Panc1 (cell line): ENCODE measurements at regions not wholly inside any gene's neighbourhood (a gene's known extent, or its start where the extent isn't known, plus 50 kb on each side); places are given as distances from the start of the nearest gene placed in this dataset.

ENCODE experiments used
- ATAC-seq: fragments of 200-7000 bp; cut with Tn5 transposase; 2 replicates; pipeline ENCODE4 v1.9.1; 2020; ENCODE audit warnings: mild to moderate bottlenecking, moderate library complexity
- BruUV-seq: library from RNA; stranded (reverse); fragments of 400-500 nt; replicated peaks from 2 replicates; lab custom pipeline; 2021; lab: Mats Ljungman, UMichigan
- CTCF ChIA-PET: fragments of 300-600 bp; sonication (Branson Sonifier 250); formaldehyde crosslinking; loops from one replicate; lab custom pipeline; 2022; ENCODE audit warnings: antibody characterized with exemption; lab: Charles Lee
- POLR2A ChIA-PET: fragments of 300-600 bp; sonication (Branson Sonifier 250); formaldehyde crosslinking; loops from one replicate; lab custom pipeline; 2022; ENCODE audit warnings: antibody characterized with exemption; lab: Charles Lee
- DNase-seq: peaks from one replicate; pipeline ENCODE4 v3.0.0-alpha.2; 2010; ENCODE audit warnings: low read depth, low spot score
- H3K27ac ChIP-seq: 2 replicates; pipeline ENCODE4 v1.5.1; 2011; ENCODE audit warnings: mild to moderate bottlenecking, low read length, inconsistent platforms
- H3K27me3 ChIP-seq: fragments of 200-500 bp; sonication (Bioruptor generic); 2 replicates; pipeline ENCODE4 v1.6.0; 2014; ENCODE audit warnings: low read length, inconsistent platforms; ENCODE audit not compliant: control insufficient read depth, insufficient read depth
- H3K36me3 ChIP-seq: fragments of 200-500 bp; sonication (Bioruptor generic); 2 replicates; pipeline ENCODE4 v1.5.1; 2014; ENCODE audit warnings: inconsistent platforms, mild to moderate bottlenecking, low read length, moderate library complexity; ENCODE audit not compliant: control insufficient read depth, insufficient read depth
- H3K4me1 ChIP-seq: 2 replicates; pipeline ENCODE4 v1.5.1; 2011; ENCODE audit warnings: inconsistent platforms, mild to moderate bottlenecking, low read length, moderate library complexity; ENCODE audit not compliant: control insufficient read depth, insufficient read depth
- H3K4me3 ChIP-seq, 2 experiments: 2 replicates each; pipeline ENCODE4 v1.5.1; 2011 to 2012; ENCODE audit warnings: low read depth in 2 of 2, low read length in 2 of 2, mild to moderate bottlenecking in 2 of 2, inconsistent platforms in 1 of 2, moderate library complexity in 1 of 2
- H3K9me3 ChIP-seq: fragments of 200-500 bp; sonication (Bioruptor generic); 2 replicates; pipeline ENCODE4 v1.5.1; 2014; ENCODE audit warnings: low read depth, mild to moderate bottlenecking, inconsistent platforms, low read length, moderate library complexity; ENCODE audit not compliant: control insufficient read depth, insufficient read depth
- POLR2AphosphoS5 ChIP-seq: IDR thresholded peaks from 2 replicates; pipeline ENCODE4 v1.6.1; 2012; ENCODE audit warnings: mild to moderate bottlenecking, low read depth, low read length, moderate library complexity
- SIN3A ChIP-seq: IDR thresholded peaks from 2 replicates; pipeline ENCODE4 v1.6.1; 2012; ENCODE audit warnings: low read depth, mild to moderate bottlenecking, low read length, moderate library complexity, borderline replicate concordance; ENCODE audit not compliant: insufficient read depth
- TCF7L2 ChIP-seq: IDR thresholded peaks from 2 replicates; pipeline ENCODE4 v1.6.1; 2011; ENCODE audit warnings: mild to moderate bottlenecking, low read depth, low read length, inconsistent platforms
- in situ Hi-C: cut with HindIII; loops from 2 replicates; pipeline ENCODE4 v1.10.0; 2016; ENCODE audit warnings: low sequenced_read_pairs, low pct_unique_long_range_greater_than_20kb
- intact Hi-C: fragments of 100-400 bp; cut with micrococcal nuclease; formaldehyde crosslinking; loops from one replicate; pipeline ENCODE4 v1.10.0; 2022; ENCODE audit not compliant: unreplicated experiment
- TF ChIP-seq, protein P1 (sequence below), 2 experiments: IDR thresholded peaks; 2 replicates each; pipeline ENCODE4 v1.6.1; 2011 to 2012; ENCODE audit warnings: low read depth in 2 of 2, control low read depth in 1 of 2, low read length in 1 of 2, mild to moderate bottlenecking in 1 of 2, moderate library complexity in 1 of 2; ENCODE audit not compliant: insufficient read depth in 1 of 2
- TF ChIP-seq, protein P2 (sequence below): fragments of 450-650 bp; IDR thresholded peaks from 2 replicates; pipeline ENCODE4 v1.5.1; 2017; ENCODE audit warnings: mild to moderate bottlenecking

DNA sequence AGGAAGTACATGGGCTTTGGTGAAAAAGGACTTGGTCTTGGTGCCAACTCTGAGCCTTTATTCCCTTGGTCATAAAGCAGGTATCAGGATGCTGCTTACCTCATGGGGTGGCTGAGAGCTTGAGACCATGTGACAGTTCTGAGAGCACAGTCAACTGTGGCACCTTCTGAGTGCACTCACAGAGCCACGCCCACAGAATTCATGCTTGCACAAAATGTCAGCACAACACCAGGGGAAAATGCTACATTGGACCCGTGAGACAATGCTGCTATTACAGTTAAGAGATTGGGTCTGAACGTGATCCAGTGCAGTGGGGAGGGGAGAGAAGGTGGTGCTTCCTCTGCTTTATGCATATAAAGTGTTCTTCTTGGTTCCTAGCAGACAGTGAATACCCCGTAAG, 79.5 kb upstream of the SPON1 start:
- ChIA-PET CTCF (no interaction called here), POLR2A (no interaction called here)
- Histone ChIP-seq H3K27me3 (peaks cover 2% of the 10 kb centered on the region; the same call in 1 of the 2 replicates), H3K4me1 (no peaks in the 10 kb centered on the region), H3K9me3 (no peaks in the 10 kb centered on the region), H3K36me3 (no peaks in the 10 kb centered on the region), H3K27ac (no peak overlapping the region), H3K4me3 (no peak overlapping the region)
- in situ Hi-C loops = no loop called here
- BruUV-seq = no TSS peak
- TF ChIP-seq SIN3A (no peak), POLR2AphosphoS5 (no peak), TCF7L2 (no peak)
- TF ChIP-seq, protein P1, sequence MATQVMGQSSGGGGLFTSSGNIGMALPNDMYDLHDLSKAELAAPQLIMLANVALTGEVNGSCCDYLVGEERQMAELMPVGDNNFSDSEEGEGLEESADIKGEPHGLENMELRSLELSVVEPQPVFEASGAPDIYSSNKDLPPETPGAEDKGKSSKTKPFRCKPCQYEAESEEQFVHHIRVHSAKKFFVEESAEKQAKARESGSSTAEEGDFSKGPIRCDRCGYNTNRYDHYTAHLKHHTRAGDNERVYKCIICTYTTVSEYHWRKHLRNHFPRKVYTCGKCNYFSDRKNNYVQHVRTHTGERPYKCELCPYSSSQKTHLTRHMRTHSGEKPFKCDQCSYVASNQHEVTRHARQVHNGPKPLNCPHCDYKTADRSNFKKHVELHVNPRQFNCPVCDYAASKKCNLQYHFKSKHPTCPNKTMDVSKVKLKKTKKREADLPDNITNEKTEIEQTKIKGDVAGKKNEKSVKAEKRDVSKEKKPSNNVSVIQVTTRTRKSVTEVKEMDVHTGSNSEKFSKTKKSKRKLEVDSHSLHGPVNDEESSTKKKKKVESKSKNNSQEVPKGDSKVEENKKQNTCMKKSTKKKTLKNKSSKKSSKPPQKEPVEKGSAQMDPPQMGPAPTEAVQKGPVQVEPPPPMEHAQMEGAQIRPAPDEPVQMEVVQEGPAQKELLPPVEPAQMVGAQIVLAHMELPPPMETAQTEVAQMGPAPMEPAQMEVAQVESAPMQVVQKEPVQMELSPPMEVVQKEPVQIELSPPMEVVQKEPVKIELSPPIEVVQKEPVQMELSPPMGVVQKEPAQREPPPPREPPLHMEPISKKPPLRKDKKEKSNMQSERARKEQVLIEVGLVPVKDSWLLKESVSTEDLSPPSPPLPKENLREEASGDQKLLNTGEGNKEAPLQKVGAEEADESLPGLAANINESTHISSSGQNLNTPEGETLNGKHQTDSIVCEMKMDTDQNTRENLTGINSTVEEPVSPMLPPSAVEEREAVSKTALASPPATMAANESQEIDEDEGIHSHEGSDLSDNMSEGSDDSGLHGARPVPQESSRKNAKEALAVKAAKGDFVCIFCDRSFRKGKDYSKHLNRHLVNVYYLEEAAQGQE (IDR thresholded peaks at IDR 0.05; ENCODE audit: insufficient read depth in 1 of 2, low read depth in 2 of 2, low read length in 1 of 2) = no peak
- TF ChIP-seq, protein P2, sequence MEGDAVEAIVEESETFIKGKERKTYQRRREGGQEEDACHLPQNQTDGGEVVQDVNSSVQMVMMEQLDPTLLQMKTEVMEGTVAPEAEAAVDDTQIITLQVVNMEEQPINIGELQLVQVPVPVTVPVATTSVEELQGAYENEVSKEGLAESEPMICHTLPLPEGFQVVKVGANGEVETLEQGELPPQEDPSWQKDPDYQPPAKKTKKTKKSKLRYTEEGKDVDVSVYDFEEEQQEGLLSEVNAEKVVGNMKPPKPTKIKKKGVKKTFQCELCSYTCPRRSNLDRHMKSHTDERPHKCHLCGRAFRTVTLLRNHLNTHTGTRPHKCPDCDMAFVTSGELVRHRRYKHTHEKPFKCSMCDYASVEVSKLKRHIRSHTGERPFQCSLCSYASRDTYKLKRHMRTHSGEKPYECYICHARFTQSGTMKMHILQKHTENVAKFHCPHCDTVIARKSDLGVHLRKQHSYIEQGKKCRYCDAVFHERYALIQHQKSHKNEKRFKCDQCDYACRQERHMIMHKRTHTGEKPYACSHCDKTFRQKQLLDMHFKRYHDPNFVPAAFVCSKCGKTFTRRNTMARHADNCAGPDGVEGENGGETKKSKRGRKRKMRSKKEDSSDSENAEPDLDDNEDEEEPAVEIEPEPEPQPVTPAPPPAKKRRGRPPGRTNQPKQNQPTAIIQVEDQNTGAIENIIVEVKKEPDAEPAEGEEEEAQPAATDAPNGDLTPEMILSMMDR = no peak
- DNase-seq = no peak
- no peak for ATAC-seq
- intact Hi-C loops = no loop called here

DNA sequence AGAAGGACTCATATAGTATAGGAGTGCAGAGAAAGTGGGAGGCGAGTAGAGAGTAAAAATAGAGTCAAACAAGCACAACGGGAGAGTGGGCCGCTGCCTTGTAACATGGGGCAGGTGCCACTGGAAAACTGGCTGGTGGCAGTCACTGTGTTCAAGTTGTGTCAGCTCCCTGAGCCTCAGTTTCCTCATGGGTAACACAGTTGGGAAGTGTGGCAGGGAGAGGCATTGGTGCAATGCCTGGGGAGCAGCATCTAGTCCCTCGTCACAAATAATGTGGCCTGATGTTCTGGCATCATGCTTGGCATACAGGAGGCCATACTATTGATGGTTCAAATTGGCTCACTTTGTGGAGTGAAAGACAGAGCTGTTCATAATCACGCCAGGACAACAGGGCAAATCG, 78.9 kb upstream of the SPON1 start:
- peaks cover 2% of the 10 kb centered on the region; the same call in 1 of the 2 replicates for H3K27me3 ChIP-seq
- TF ChIP-seq, protein P1 (IDR thresholded peaks at IDR 0.05; ENCODE audit: insufficient read depth in 1 of 2, low read depth in 2 of 2, low read length in 1 of 2) = no peak
- TF ChIP-seq POLR2AphosphoS5 (no peak), TCF7L2 (no peak), SIN3A (no peak)
- TF ChIP-seq, protein P2 = no peak
- ChIA-PET POLR2A (no interaction called here), CTCF (no interaction called here)
- DNase-seq = no peak
- no peaks in the 10 kb centered on the region for H3K9me3 ChIP-seq
- no peaks in the 10 kb centered on the region for H3K36me3 ChIP-seq
- no peaks in the 10 kb centered on the region for H3K4me1 ChIP-seq
- no peak overlapping the region for H3K4me3 ChIP-seq
- ATAC-seq = no peak
- in situ Hi-C loops = no loop called here
- BruUV-seq = no TSS peak
- no peak overlapping the region for H3K27ac ChIP-seq
- intact Hi-C loops = no loop called here
